A549 (cell line): ENCODE measurements at regions not wholly inside any gene's neighbourhood (a gene's known extent, or its start where the extent isn't known, plus 50 kb on each side); places are given as distances from the start of the nearest gene placed in this dataset.

Experiments used
- BHLHE40 ChIP-seq: IDR thresholded peaks from 2 replicates; pipeline ENCODE4 v1.6.1; 2012; ENCODE audit warnings: low read depth, low read length, inconsistent platforms
- CBX2 ChIP-seq: fragments of 200-600 bp; sonication (generic); IDR thresholded peaks from 2 replicates; pipeline ENCODE4 v1.6.1; 2016; ENCODE audit warnings: low read depth, mild to moderate bottlenecking, borderline replicate concordance
- CTCF ChIP-seq: fragments of >200 bp; sonication (Bioruptor Twin); formaldehyde crosslinking; IDR thresholded peaks from 3 replicates; pipeline ENCODE4 v1.5.1; 2016
- EP300 ChIP-seq, 2 experiments: fragments of >200 bp; sonication (Bioruptor Twin); formaldehyde crosslinking; IDR thresholded peaks; 2 replicates in 1 of 2; 3 replicates in 1 of 2; pipeline ENCODE4 v1.6.1; 2016 to 2017
- HDAC2 ChIP-seq: fragments of 200-600 bp; sonication (generic); IDR thresholded peaks from 2 replicates; pipeline ENCODE4 v1.6.1; 2016
- HMGXB4 ChIP-seq: fragments of 250-450 bp; sonication (Bioruptor Pico); IDR thresholded peaks from 2 replicates; pipeline ENCODE4 v1.5.0; 2021; ENCODE audit warnings: mild to moderate bottlenecking, moderate library complexity, borderline replicate concordance
- MAX ChIP-seq: IDR thresholded peaks from 2 replicates; pipeline ENCODE4 v1.6.1; 2012
- MYC ChIP-seq: IDR thresholded peaks from 2 replicates; pipeline ENCODE4 v1.6.1; 2012; ENCODE audit warnings: mild to moderate bottlenecking, inconsistent platforms, low read length, improper control_type of control experiment, borderline replicate concordance
- NPAS2 ChIP-seq: fragments of 250-450 bp; sonication (Bioruptor Pico); IDR thresholded peaks from 2 replicates; pipeline ENCODE4 v1.8.0; 2022; ENCODE audit warnings: mild to moderate bottlenecking, moderate library complexity, borderline replicate concordance
- POLR2A ChIP-seq: IDR thresholded peaks from 2 replicates; pipeline ENCODE4 v1.6.1; 2012; ENCODE audit warnings: mild to moderate bottlenecking, low read length
- SMC3 ChIP-seq: fragments of >200 bp; sonication (Bioruptor Twin); formaldehyde crosslinking; IDR thresholded peaks from 3 replicates; pipeline ENCODE4 v1.6.1; 2018; ENCODE audit warnings: inconsistent platforms
- ZFP36 ChIP-seq: fragments of 450-650 bp; IDR thresholded peaks from 2 replicates; pipeline ENCODE4 v1.6.1; 2014; ENCODE audit warnings: borderline replicate concordance; ENCODE audit not compliant: partially characterized antibody

- TF ChIP-seq HMGXB4 (CRISPR knock-in tag) (no peak), NPAS2 (no peak), CTCF (no peak), HDAC2 (no peak), POLR2A (no peak), MAX (no peak), CBX2 (no peak), ZFP36 (no peak), SMC3 (no peak), BHLHE40 (no peak), MYC (no peak), EP300 (IDR thresholded peaks at IDR 0.05) (no peak)
Observed at GRCh38 chr1:65082346-65083040, 65.5 kb upstream of the AK4 start.
